Stimulated activated memory B cell treated with anti-CD40 and anti-IgM and Interleukin-4, amounts not matched to agents 10 μg/mL and 1 μg/mL and 100 μg/mL, for 72 hours (primary cell): ENCODE measurements at regions not wholly inside any gene's neighbourhood (a gene's known extent, or its start where the extent isn't known, plus 50 kb on each side); places are given as distances from the start of the nearest gene placed in this dataset.
A peak's percentile ranks its signal among the peaks of the same experiment; 100 is the strongest.

ENCODE experiments used
- ATAC-seq: fragments of 150-1000 bp; cut with Tn5 transposase; 2 replicates; pipeline ENCODE4 v1.10.0; 2021
- H3K27ac Mint-ChIP-seq: one replicate; pipeline ENCODE4 v1.8.0; 2022; ENCODE audit warnings: mild to moderate bottlenecking, mixed read lengths
- H3K27me3 Mint-ChIP-seq: one replicate; pipeline ENCODE4 v1.8.0; 2022; ENCODE audit warnings: mixed read lengths
- H3K36me3 Mint-ChIP-seq: one replicate; pipeline ENCODE4 v1.8.0; 2022; ENCODE audit warnings: mixed read lengths
- H3K4me1 Mint-ChIP-seq: one replicate; pipeline ENCODE4 v1.8.0; 2022; ENCODE audit warnings: mixed read lengths
- H3K4me3 Mint-ChIP-seq: one replicate; pipeline ENCODE4 v1.8.0; 2022; ENCODE audit warnings: mild to moderate bottlenecking, moderate library complexity, mixed read lengths
- H3K9me3 Mint-ChIP-seq: one replicate; pipeline ENCODE4 v1.8.0; 2022; ENCODE audit warnings: mixed read lengths

GRCh38 chr19:30207357-30207756, 164.8 kb upstream of the ZNF536 start:
- H3K4me3 Mint-ChIP-seq, result no peak overlapping the region
- H3K27ac Mint-ChIP-seq, result no peak overlapping the region
- no peaks in the 10 kb centered on the region for H3K36me3 Mint-ChIP-seq
- H3K27me3 Mint-ChIP-seq, result peaks cover under 1% of the 10 kb centered on the region
- no peak for ATAC-seq
- no peaks in the 10 kb centered on the region for H3K9me3 Mint-ChIP-seq
- H3K4me1 Mint-ChIP-seq, result no peaks in the 10 kb centered on the region

GRCh38 chr19:30208436-30209060, 163.6 kb upstream of the ZNF536 start:
- Mint-ChIP-seq H3K4me3 (no peak overlapping the region), H3K4me1 (no peaks in the 10 kb centered on the region), H3K27ac (no peak overlapping the region), H3K9me3 (peaks cover 4% of the 10 kb centered on the region), H3K27me3 (peaks cover 8% of the 10 kb centered on the region), H3K36me3 (no peaks in the 10 kb centered on the region)
- no peak for ATAC-seq

- H3K36me3 Mint-ChIP-seq, result no peaks in the 10 kb centered on the region
- H3K27me3 Mint-ChIP-seq, result peaks cover 8% of the 10 kb centered on the region
- ATAC-seq, result no peak
- H3K9me3 Mint-ChIP-seq, result peaks cover 4% of the 10 kb centered on the region
- peaks cover 4% of the 10 kb centered on the region for H3K4me1 Mint-ChIP-seq
- H3K27ac Mint-ChIP-seq, result no peak overlapping the region
- no peak overlapping the region for H3K4me3 Mint-ChIP-seq
Observed at GRCh38 chr19:30209617-30210600, 162.3 kb upstream of the ZNF536 start.

GRCh38 chr19:30212574-30212973, 159.6 kb upstream of the ZNF536 start:
- no peak overlapping the region for H3K4me3 Mint-ChIP-seq
- no peak overlapping the region for H3K27ac Mint-ChIP-seq
- peaks cover 6% of the 10 kb centered on the region for H3K4me1 Mint-ChIP-seq
- ATAC-seq, result no peak
- H3K9me3 Mint-ChIP-seq, result peaks cover 4% of the 10 kb centered on the region
- H3K36me3 Mint-ChIP-seq, result no peaks in the 10 kb centered on the region
- peaks cover 8% of the 10 kb centered on the region for H3K27me3 Mint-ChIP-seq

- Mint-ChIP-seq H3K36me3 (no peaks in the 10 kb centered on the region), H3K9me3 (peaks cover 4% of the 10 kb centered on the region), H3K27ac (no peak overlapping the region), H3K27me3 (peaks cover 16% of the 10 kb centered on the region), H3K4me1 (peaks cover 6% of the 10 kb centered on the region), H3K4me3 (no peak overlapping the region)
- peak; percentile 20 for ATAC-seq
Observed at GRCh38 chr19:30214651-30215051, 157.5 kb upstream of the ZNF536 start.

- H3K36me3 Mint-ChIP-seq, result no peaks in the 10 kb centered on the region
- peaks cover 6% of the 10 kb centered on the region for H3K4me1 Mint-ChIP-seq
- no peak overlapping the region for H3K27ac Mint-ChIP-seq
- no peak overlapping the region for H3K4me3 Mint-ChIP-seq
- H3K27me3 Mint-ChIP-seq, result peaks cover 22% of the 10 kb centered on the region
- H3K9me3 Mint-ChIP-seq, result peaks cover 4% of the 10 kb centered on the region
- ATAC-seq, result no peak
Observed at GRCh38 chr19:30215248-30215647, 156.9 kb upstream of the ZNF536 start.

GRCh38 chr19:30216453-30216852, 155.7 kb upstream of the ZNF536 start:
- Mint-ChIP-seq H3K27ac (no peak overlapping the region), H3K27me3 (peaks cover 35% of the 10 kb centered on the region), H3K4me1 (peaks cover 6% of the 10 kb centered on the region), H3K4me3 (no peak overlapping the region), H3K36me3 (no peaks in the 10 kb centered on the region), H3K9me3 (peaks cover 4% of the 10 kb centered on the region)
- no peak for ATAC-seq

GRCh38 chr19:30217461-30217860, 154.7 kb upstream of the ZNF536 start:
- ATAC-seq, result no peak
- Mint-ChIP-seq H3K27me3 (peaks cover 42% of the 10 kb centered on the region), H3K27ac (no peak overlapping the region), H3K9me3 (peaks cover 4% of the 10 kb centered on the region), H3K4me3 (no peak overlapping the region), H3K36me3 (no peaks in the 10 kb centered on the region), H3K4me1 (peaks cover 6% of the 10 kb centered on the region)

GRCh38 chr19:30219702-30220101, 152.5 kb upstream of the ZNF536 start:
- H3K4me1 Mint-ChIP-seq, result peaks cover 5% of the 10 kb centered on the region
- H3K36me3 Mint-ChIP-seq, result peaks cover under 1% of the 10 kb centered on the region
- ATAC-seq, result no peak
- peaks cover under 1% of the 10 kb centered on the region for H3K9me3 Mint-ChIP-seq
- peaks cover 54% of the 10 kb centered on the region for H3K27me3 Mint-ChIP-seq
- no peak overlapping the region for H3K4me3 Mint-ChIP-seq
- H3K27ac Mint-ChIP-seq, result no peak overlapping the region

- no peak overlapping the region for H3K4me3 Mint-ChIP-seq
- H3K27ac Mint-ChIP-seq, result no peak overlapping the region
- H3K4me1 Mint-ChIP-seq, result peaks cover 9% of the 10 kb centered on the region
- H3K9me3 Mint-ChIP-seq, result peaks cover 4% of the 10 kb centered on the region
- peaks cover 66% of the 10 kb centered on the region for H3K27me3 Mint-ChIP-seq
- no peak for ATAC-seq
- peaks cover 7% of the 10 kb centered on the region for H3K36me3 Mint-ChIP-seq
Observed at GRCh38 chr19:30221176-30221575, 151.0 kb upstream of the ZNF536 start.

GRCh38 chr19:30222428-30222873, 149.7 kb upstream of the ZNF536 start:
- Mint-ChIP-seq H3K4me3 (no peak overlapping the region), H3K27ac (no peak overlapping the region), H3K9me3 (peaks cover 4% of the 10 kb centered on the region), H3K4me1 (peaks cover 21% of the 10 kb centered on the region), H3K36me3 (peaks cover 7% of the 10 kb centered on the region), H3K27me3 (peaks cover 79% of the 10 kb centered on the region)
- ATAC-seq, result no peak

GRCh38 chr19:30222992-30223865, 149.0 kb upstream of the ZNF536 start:
- peaks cover 80% of the 10 kb centered on the region for H3K27me3 Mint-ChIP-seq
- peak; percentile 27 for ATAC-seq
- peaks cover 21% of the 10 kb centered on the region for H3K4me1 Mint-ChIP-seq
- no peak overlapping the region for H3K27ac Mint-ChIP-seq
- no peak overlapping the region for H3K4me3 Mint-ChIP-seq
- peaks cover 7% of the 10 kb centered on the region for H3K36me3 Mint-ChIP-seq
- peaks cover 4% of the 10 kb centered on the region for H3K9me3 Mint-ChIP-seq

- Mint-ChIP-seq H3K9me3 (peaks cover 4% of the 10 kb centered on the region), H3K27me3 (peaks cover 78% of the 10 kb centered on the region), H3K36me3 (peaks cover 7% of the 10 kb centered on the region), H3K27ac (no peak overlapping the region), H3K4me3 (no peak overlapping the region), H3K4me1 (peaks cover 21% of the 10 kb centered on the region)
- ATAC-seq, result no peak
Observed at GRCh38 chr19:30223866-30224688, 148.1 kb upstream of the ZNF536 start.
